Peyer's patch (tissue), 4 donors: ENCODE measurements at regions not wholly inside any gene's neighbourhood (a gene's known extent, or its start where the extent isn't known, plus 50 kb on each side); places are given as distances from the start of the nearest gene placed in this dataset.

Experiments used
- DNase-seq, 3 donors: peaks; one replicate each; pipeline ENCODE4 v3.0.0-alpha.2; 2017 to 2019
- H3K27ac ChIP-seq, 4 donors: fragments of 200-600 bp; sonication (generic); one replicate each; pipeline ENCODE4 v1.5.1; 2016 to 2019
- H3K27me3 ChIP-seq, 2 donors: fragments of 200-600 bp; sonication (generic); one replicate each; pipeline ENCODE4 v1.5.1; 2019
- H3K36me3 ChIP-seq, 3 donors: fragments of 200-600 bp; sonication (generic); one replicate each; pipeline ENCODE4 v1.5.1; 2016 to 2019
- H3K4me1 ChIP-seq, 4 donors: fragments of 200-600 bp; sonication (generic); one replicate each; pipeline ENCODE4 v1.5.1; 2016 to 2019
- H3K4me3 ChIP-seq, 4 donors: fragments of 200-600 bp; sonication (generic); 1 replicate in 3 of 4; 2 replicates in 1 of 4; pipeline ENCODE4 v1.5.1; 2016 to 2019; ENCODE audit warnings: mild to moderate bottlenecking in 1 of 4
- H3K9me3 ChIP-seq, 4 donors: fragments of 200-600 bp; sonication (generic); one replicate each; pipeline ENCODE4 v1.5.1; 2016 to 2019; ENCODE audit warnings: mild to moderate bottlenecking in 1 of 4
- CTCF ChIP-seq, 6 experiments: fragments of 450-650 bp in 4 of 6; fragments of 200-600 bp in 2 of 6; sonication (generic) in 1 of 6; IDR thresholded peaks; one replicate each; pipeline ENCODE4 v1.5.1; 2017 to 2019; ENCODE audit warnings: antibody characterized with exemption in 6 of 6, mild to moderate bottlenecking in 3 of 6, moderate library complexity in 1 of 6
- POLR2A ChIP-seq, 2 donors: fragments of 450-650 bp; IDR thresholded peaks; one replicate each; pipeline ENCODE4 v1.5.1; 2017; ENCODE audit warnings: antibody characterized with exemption in 2 of 2, mild to moderate bottlenecking in 2 of 2, moderate library complexity in 2 of 2

GRCh38 chr6:99022039-99022609, 74.4 kb upstream of the FBXL4 start:
- H3K27me3 ChIP-seq: no peaks in the 10 kb centered on the region
- TF ChIP-seq POLR2A (IDR thresholded peaks at IDR 0.05): no peak
- no peak for TF ChIP-seq CTCF (IDR thresholded peaks at IDR 0.05)

DNA sequence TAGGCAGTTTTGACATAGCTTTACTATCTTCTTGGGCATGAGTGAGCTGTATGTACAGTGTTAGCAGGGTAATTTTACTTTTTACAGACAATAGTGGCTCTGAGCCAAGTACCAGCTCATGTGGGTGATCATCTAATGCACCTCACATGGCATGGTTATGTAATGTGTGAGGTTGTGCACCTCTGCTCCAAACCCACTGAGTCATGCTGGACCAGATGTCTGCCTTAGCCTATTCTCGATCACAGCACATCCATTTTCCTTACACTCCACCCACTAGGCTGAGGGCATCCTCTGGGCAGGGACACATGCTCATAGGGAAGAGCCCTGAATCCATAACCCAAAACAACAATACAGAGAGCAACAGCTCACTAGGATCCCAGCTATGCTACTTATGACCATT, 71.6 kb upstream of the FBXL4 start:
- Histone ChIP-seq H3K4me3 (no peak overlapping the region), H3K27me3 (no peaks in the 10 kb centered on the region), H3K9me3 (no peaks in the 10 kb centered on the region), H3K27ac (no peak overlapping the region), H3K4me1 (no peaks in the 10 kb centered on the region), H3K36me3 (no peaks in the 10 kb centered on the region)
- DNase-seq: no peak
- TF ChIP-seq CTCF (IDR thresholded peaks at IDR 0.05) (no peak), POLR2A (IDR thresholded peaks at IDR 0.05) (no peak)

More at GRCh38 chr6:99022039-99022609, 74.4 kb upstream of the FBXL4 start:
- no peaks in the 10 kb centered on the region for H3K36me3 ChIP-seq
- H3K27ac ChIP-seq: no peak overlapping the region
- no peaks in the 10 kb centered on the region for H3K9me3 ChIP-seq
- no peak overlapping the region for H3K4me3 ChIP-seq
- no peak for DNase-seq
- no peaks in the 10 kb centered on the region for H3K4me1 ChIP-seq

DNA sequence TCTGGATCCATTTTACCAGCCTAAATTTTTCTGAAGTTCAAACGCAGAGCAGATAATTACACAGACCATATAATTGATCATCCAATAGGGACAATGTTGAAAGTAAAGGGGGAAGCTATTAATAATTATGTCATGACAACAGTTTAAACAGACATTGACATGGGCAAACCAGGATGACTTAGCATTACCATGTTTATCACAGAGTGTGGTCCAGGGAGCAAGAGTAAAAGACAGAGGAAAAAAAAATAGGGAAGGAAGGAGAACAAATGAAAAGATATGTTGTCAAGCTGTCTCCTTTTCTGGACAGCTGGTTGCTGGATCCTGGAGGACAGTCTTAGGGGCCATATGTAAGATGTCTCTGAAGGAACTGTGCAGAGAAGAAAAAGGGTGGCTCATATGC, 69.4 kb upstream of the FBXL4 start:
- no peak for DNase-seq
- H3K27me3 ChIP-seq: no peaks in the 10 kb centered on the region
- H3K9me3 ChIP-seq: no peaks in the 10 kb centered on the region
- no peak overlapping the region for H3K4me3 ChIP-seq
- no peaks in the 10 kb centered on the region for H3K4me1 ChIP-seq
- no peak overlapping the region for H3K27ac ChIP-seq
- no peaks in the 10 kb centered on the region for H3K36me3 ChIP-seq
- TF ChIP-seq CTCF (IDR thresholded peaks at IDR 0.05) (no peak), POLR2A (IDR thresholded peaks at IDR 0.05) (no peak)

DNA sequence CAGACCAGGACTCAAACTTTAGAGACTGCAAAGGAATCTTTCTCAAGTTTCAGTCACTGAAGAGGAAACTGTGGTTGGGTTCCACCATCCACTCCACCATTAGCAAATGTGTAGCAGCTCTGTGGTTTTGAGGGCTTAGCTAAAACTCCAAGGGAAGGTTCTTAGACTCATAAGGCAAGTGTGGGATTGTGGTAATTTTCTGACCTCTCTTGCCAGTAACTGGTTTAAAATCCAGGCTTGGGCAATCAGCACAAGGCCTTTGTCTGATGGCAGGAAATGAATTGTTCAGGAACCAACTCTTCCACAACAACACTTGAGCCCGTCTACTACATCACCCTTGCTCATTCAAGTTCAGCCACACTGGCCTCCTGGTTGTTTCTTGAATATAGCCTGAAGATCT, 68.6 kb upstream of the FBXL4 start:
- no peaks in the 10 kb centered on the region for H3K36me3 ChIP-seq
- no peak overlapping the region for H3K27ac ChIP-seq
- no peaks in the 10 kb centered on the region for H3K27me3 ChIP-seq
- no peaks in the 10 kb centered on the region for H3K9me3 ChIP-seq
- no peak overlapping the region for H3K4me3 ChIP-seq
- DNase-seq: no peak
- H3K4me1 ChIP-seq: no peaks in the 10 kb centered on the region
- no peak for TF ChIP-seq POLR2A (IDR thresholded peaks at IDR 0.05)
- no peak for TF ChIP-seq CTCF (IDR thresholded peaks at IDR 0.05)

DNA sequence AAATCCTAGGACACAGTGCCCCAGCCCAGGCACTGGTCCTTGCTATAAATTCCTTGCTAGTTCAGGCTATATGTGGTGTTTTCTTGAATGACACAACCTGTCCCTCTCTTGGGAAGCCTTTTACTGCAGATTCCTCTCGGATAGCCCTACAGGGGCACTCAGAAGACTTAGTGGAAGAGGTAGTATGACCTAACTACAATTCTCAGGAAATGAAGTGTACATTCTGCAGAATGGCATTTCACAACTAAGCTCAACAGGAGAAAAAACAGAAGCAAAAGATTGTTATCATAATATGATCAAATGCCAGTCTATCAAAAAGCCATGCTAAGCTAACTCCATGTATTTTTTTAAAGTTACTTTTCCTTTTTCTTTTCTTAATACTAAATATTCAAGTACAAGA, 66.3 kb upstream of the FBXL4 start:
- Histone ChIP-seq H3K9me3 (no peaks in the 10 kb centered on the region), H3K4me1 (no peaks in the 10 kb centered on the region), H3K4me3 (no peak overlapping the region), H3K36me3 (no peaks in the 10 kb centered on the region), H3K27ac (no peak overlapping the region), H3K27me3 (no peaks in the 10 kb centered on the region)
- TF ChIP-seq CTCF (IDR thresholded peaks at IDR 0.05): no peak
- TF ChIP-seq POLR2A (IDR thresholded peaks at IDR 0.05): no peak
- no peak for DNase-seq

DNA sequence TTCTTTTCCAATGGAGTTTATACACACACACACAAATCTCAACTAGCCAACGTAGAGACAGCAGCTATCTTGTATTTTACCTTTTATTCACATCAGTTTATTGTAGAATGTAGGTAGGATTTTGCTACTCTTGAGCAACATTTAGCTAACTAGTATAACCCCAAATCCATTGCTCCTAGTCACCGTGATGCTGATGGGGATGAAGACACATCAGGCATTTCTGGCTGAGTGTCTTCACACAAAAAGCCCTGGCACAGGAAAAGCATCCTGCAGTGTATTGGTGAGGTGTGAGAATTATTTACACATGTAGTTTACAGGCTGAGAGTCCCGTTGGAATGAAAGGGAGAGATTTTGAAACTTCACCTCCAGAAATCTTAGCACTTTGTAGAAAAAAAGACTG, 65.9 kb upstream of the FBXL4 start:
- Histone ChIP-seq H3K36me3 (no peaks in the 10 kb centered on the region), H3K4me1 (no peaks in the 10 kb centered on the region), H3K27ac (no peak overlapping the region), H3K4me3 (no peak overlapping the region), H3K9me3 (no peaks in the 10 kb centered on the region), H3K27me3 (no peaks in the 10 kb centered on the region)
- no peak for TF ChIP-seq CTCF (IDR thresholded peaks at IDR 0.05)
- no peak for DNase-seq
